ENCODE measurements at regions not wholly inside any gene's neighbourhood (a gene's known extent, or its start where the extent isn't known, plus 50 kb on each side); places are given as distances from the start of the nearest gene placed in this dataset.

DNA sequence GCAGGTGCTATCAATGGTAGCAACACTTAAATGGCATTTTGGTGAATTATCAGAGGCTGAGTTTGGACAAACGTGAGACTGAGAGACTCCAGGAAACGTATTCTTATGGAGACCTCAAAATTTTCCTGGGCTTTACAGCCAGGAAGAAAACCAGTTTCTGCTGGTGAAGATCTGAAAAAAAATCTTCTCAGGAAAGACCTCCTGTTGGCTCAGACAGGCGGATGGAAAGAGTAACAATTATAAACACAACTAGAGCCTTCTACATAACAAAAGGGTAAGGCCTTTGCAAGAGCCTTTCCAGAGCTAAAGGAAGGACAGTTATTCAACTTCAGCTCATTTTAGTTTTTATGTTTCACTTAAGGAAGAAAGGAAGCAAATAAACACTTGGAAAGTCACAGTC, 274.4 kb downstream of the THBS2 start:
- no peak overlapping the region for H3K4me3 ChIP-seq
- H3K36me3 ChIP-seq: no peaks in the 10 kb centered on the region
- 0 out of 2 replicates have a peak, but pooled peaks cover 3% of the 10 kb centered on the region for H3K27me3 ChIP-seq (replicated peaks)
- DNase-seq (ENCODE audit: low read depth in 1 of 2, low spot score in 2 of 2): no peak
- no peaks in the 10 kb centered on the region for H3K9me3 ChIP-seq (replicated peaks)
- no peak overlapping the region for H3K27ac ChIP-seq
- no peaks in the 10 kb centered on the region for H3K4me1 ChIP-seq (replicated peaks)

DNA sequence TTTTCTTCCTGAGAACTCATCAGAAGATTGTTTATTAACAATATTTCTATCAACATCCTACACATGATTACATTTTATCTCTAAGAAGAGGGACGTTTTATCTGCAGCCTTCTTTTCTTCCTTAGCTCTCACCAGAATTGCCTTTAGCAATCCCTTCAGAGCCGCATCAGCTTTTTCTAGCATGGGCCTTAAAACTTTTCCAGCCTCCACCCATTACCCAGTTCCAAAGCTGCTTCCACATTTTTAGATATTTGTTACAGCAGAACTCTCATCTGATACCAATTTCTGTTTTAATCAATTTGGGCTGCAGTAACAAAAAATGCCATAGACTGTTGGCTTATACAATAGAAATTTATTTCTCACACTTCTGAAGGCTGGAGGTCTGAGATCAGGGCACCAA, 281.5 kb downstream of the THBS2 start:
- Histone ChIP-seq H3K27me3 (replicated peaks) (no peaks in the 10 kb centered on the region), H3K36me3 (no peaks in the 10 kb centered on the region), H3K4me3 (no peak overlapping the region), H3K27ac (no peak overlapping the region), H3K4me1 (replicated peaks) (no peaks in the 10 kb centered on the region), H3K9me3 (replicated peaks) (no peaks in the 10 kb centered on the region)
- no peak for DNase-seq (ENCODE audit: low read depth in 1 of 2, low spot score in 2 of 2)

DNA sequence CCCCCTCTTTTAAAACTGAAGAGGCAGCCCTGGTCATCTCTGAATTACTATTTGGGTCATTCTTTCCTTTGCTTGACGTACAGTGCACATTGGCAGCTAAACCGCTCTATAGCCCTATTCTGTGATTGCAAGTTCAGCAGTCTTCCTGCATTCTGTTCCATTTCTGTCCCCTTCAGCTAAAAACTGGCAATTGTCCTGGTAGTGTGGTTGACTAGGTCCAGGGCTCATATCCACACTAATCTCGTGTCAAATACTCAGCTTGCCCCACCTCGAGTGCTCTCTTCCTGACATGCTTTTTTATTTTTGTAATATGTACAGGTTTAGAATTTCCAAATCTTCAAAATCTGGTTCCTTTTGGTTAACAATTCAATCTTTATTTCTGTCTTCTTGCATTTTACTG, 282.1 kb downstream of the THBS2 start:
- no peak overlapping the region for H3K4me3 ChIP-seq
- H3K36me3 ChIP-seq: no peaks in the 10 kb centered on the region
- no peak for DNase-seq (ENCODE audit: low read depth in 1 of 2, low spot score in 2 of 2)
- no peaks in the 10 kb centered on the region for H3K27me3 ChIP-seq (replicated peaks)
- H3K9me3 ChIP-seq (replicated peaks): no peaks in the 10 kb centered on the region
- no peak overlapping the region for H3K27ac ChIP-seq
- no peaks in the 10 kb centered on the region for H3K4me1 ChIP-seq (replicated peaks)

DNA sequence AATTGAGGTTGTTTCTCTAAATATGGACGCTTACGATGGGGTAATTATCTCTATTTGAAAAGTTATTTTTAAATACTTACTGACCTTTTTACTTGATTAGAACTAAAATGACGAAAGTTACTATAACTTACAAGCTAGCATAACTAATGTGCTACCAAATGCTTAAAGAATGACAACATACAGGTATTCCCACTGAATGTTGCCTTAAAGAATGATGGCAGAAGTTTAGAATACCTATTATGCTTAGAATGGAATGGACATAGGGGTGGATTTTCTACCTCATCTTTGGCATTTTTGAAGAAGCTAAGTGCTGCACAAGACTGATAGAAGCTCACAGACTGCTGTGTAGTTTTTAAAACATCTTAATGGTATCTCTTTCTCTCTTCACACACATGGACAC, 284.8 kb downstream of the THBS2 start:
- H3K4me3 ChIP-seq: no peak overlapping the region
- H3K36me3 ChIP-seq: no peaks in the 10 kb centered on the region
- no peaks in the 10 kb centered on the region for H3K9me3 ChIP-seq (replicated peaks)
- H3K4me1 ChIP-seq (replicated peaks): no peaks in the 10 kb centered on the region
- no peak for DNase-seq (ENCODE audit: low read depth in 1 of 2, low spot score in 2 of 2)
- no peak overlapping the region for H3K27ac ChIP-seq
- H3K27me3 ChIP-seq (replicated peaks): no peaks in the 10 kb centered on the region

DNA sequence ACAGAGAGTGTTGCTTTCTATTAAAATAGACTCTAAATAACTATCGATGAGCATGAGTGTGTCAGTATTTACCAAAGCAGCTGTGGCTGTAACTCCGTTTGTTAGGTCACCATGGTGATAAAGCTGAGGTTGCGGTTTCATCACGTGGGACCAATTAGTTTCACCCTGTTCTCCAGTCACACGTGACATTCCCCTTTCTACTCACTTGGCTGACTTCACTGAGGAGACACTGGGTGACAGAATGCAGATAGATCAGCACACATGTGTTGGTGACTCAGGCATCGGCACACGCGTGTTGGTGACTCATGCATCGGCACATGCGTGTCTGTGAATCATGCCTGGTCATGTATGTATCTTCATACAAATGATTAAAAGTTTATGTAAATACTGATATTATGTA, 285.4 kb downstream of the THBS2 start:
- Histone ChIP-seq H3K27me3 (replicated peaks) (no peaks in the 10 kb centered on the region), H3K4me3 (no peak overlapping the region), H3K9me3 (replicated peaks) (no peaks in the 10 kb centered on the region), H3K4me1 (replicated peaks) (no peaks in the 10 kb centered on the region), H3K27ac (no peak overlapping the region), H3K36me3 (no peaks in the 10 kb centered on the region)
- no peak for DNase-seq (ENCODE audit: low read depth in 1 of 2, low spot score in 2 of 2)

DNA sequence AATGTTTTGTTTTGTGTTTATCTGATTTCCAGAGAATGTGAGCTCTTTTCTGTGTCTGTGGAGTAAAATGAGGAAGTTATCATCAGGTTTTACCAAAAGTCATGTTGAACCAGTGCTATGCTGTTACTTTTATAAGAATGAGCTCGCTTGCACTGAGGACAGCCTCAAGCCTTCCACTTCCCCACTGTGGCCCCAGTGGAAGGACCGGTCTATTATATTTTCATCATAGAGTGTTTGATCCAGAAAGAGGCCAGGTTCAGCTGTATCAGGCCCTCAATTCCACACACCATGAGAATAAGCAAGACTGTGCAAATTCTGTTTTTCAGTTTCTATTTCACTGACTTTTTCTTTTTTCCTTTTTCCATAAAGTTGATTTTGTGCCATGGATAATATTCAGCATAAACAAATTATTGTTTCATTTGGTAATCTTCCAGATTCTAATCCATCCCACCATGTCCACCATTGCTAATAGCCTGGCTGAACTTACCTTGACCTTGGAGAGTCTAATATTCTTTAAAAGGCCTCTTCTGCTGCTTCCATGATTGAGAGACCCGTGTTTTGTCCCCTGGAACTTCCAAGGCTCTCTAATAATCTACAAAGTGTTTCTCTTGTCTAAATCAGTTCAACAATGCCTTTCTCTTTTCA, 286.2 kb downstream of the THBS2 start:
- no peak for DNase-seq (ENCODE audit: low read depth in 1 of 2, low spot score in 2 of 2)
- H3K27ac ChIP-seq: no peak overlapping the region

DNA sequence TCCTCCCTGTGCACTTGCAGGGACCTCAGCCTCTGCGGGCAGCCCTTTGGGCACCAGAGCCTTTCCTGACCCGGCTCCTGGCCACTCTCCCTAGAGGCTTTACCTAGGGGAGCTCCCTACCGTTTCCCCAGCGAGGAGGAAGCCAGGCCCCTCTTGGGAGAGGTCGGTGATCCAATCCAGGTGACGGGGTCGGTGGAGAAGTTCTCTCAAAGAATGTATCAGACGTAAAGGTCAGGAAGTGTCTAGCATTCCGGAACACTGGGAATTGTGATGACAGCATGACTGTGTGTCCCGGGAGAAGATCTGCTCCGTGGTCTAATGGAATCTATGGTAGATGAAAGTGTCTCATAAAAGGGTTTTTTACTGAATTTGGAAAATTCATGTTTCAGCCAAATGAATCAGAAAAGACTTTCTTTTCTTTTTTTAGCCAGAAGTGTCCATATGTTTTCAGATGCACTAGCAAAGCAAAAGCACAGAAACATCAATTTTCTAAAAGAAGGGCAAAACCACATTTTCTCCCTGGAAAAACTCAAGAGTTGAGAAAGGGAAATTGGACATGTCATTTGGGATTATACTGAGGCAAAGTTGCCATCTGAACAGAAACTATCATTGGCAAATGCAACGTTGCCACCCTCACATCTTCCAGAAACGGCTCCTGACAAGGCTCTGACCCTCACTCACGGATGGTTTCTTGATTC, 289.4 kb downstream of the THBS2 start:
- no peaks in the 10 kb centered on the region for H3K36me3 ChIP-seq
- H3K9me3 ChIP-seq (replicated peaks): no peaks in the 10 kb centered on the region
- no peak overlapping the region for H3K27ac ChIP-seq
- no peak overlapping the region for H3K4me3 ChIP-seq
- H3K4me1 ChIP-seq (replicated peaks): no peaks in the 10 kb centered on the region
- no peak for DNase-seq (ENCODE audit: low read depth in 1 of 2, low spot score in 2 of 2)
- H3K27me3 ChIP-seq (replicated peaks): no peaks in the 10 kb centered on the region

More for the DNA sequence above, 286.2 kb downstream of the THBS2 start:
- no peak overlapping the region for H3K4me3 ChIP-seq
- no peaks in the 10 kb centered on the region for H3K4me1 ChIP-seq (replicated peaks)
- no peaks in the 10 kb centered on the region for H3K9me3 ChIP-seq (replicated peaks)
- no peaks in the 10 kb centered on the region for H3K27me3 ChIP-seq (replicated peaks)
- H3K36me3 ChIP-seq: no peaks in the 10 kb centered on the region

DNA sequence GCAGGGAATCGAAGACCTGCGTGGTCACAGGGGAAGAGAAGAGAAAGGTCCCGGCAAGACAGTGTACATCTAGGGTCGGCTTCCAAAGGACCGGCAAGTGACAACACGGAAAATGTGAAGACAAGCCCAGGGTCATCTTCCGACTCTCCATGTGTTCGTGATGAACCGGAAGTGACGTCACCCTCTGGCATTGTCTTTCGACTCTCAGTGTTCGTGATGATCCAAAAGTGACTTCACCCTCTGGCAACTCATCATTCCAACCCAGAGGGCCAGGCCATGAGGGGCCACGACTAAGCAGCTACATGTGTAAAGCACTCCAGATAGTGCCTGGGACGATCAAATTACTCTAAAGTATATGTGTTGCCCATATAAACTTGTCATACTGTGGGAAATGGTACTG, 290.8 kb downstream of the THBS2 start:
- H3K27ac ChIP-seq: no peak overlapping the region

DNA sequence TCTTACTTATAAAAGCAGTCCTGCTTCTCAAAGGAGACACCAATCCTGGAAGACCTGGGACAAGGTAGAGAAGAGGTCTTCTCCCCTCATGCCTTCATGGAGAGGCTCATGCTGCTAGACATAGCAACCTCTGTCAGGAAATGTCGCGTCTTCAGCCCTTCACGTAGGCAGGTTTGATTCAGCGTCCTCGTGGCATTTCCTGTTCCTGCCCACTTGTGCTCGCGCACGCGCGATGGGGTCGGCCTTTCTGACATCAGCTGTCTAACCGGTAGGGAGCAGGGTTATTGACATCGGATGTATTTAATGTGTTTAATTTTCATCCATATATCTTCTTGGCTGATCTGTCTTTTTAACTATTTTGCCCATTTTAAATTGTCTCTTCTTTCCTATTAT, 292.4 kb downstream of the THBS2 start:
- Histone ChIP-seq H3K27me3 (replicated peaks) (no peaks in the 10 kb centered on the region), H3K36me3 (no peaks in the 10 kb centered on the region), H3K27ac (no peak overlapping the region), H3K4me1 (replicated peaks) (peaks cover 5% of the 10 kb centered on the region; the same call in 1 of the 2 replicates), H3K4me3 (no peak overlapping the region), H3K9me3 (replicated peaks) (no peaks in the 10 kb centered on the region)
- DNase-seq (ENCODE audit: low read depth in 1 of 2, low spot score in 2 of 2): no peak

More for the DNA sequence above, 290.8 kb downstream of the THBS2 start:
- Histone ChIP-seq H3K36me3 (no peaks in the 10 kb centered on the region), H3K4me3 (no peak overlapping the region), H3K27me3 (replicated peaks) (no peaks in the 10 kb centered on the region), H3K4me1 (replicated peaks) (no peaks in the 10 kb centered on the region), H3K9me3 (replicated peaks) (no peaks in the 10 kb centered on the region)
- DNase-seq (ENCODE audit: low read depth in 1 of 2, low spot score in 2 of 2): no peak

DNA sequence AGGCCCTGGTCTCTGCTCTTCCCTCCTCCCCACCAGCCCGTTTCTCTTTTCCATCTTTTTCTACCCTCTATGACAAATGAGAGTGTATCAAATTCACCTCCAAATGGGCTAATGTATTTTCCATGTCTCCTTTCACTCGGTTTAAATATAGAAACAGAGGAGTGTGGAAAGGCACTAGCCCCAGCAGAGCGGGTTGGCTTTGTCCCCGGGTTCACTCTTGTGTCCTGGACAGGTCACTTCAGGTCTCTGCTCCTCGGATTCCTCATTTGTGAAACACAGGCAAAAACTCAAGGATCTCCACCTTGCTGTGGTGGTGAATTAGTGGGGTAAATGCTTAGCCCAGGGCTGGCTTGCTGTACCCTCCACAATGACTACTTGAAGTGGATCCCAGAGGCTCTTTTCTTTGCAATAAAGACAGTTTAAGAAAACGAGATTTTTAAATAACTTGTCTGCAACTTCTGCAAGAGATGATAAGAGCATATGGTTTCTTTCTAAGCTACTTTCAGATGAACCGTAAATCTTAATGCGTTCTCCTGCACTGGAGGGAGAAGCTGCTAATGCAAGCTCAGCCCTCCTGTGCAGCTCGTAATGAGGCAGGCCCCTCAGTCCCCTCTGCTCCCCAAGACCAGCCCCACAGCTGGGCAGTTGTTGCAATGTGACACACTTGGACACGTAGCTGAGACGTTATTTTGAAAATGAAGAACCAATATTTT, 292.9 kb downstream of the THBS2 start:
- Histone ChIP-seq H3K36me3 (no peaks in the 10 kb centered on the region), H3K27me3 (replicated peaks) (no peaks in the 10 kb centered on the region), H3K9me3 (replicated peaks) (no peaks in the 10 kb centered on the region), H3K4me3 (no peak overlapping the region), H3K27ac (no peak overlapping the region), H3K4me1 (replicated peaks) (peaks cover 6% of the 10 kb centered on the region; the same call in 1 of the 2 replicates)
- no peak for DNase-seq (ENCODE audit: low read depth in 1 of 2, low spot score in 2 of 2)

DNA sequence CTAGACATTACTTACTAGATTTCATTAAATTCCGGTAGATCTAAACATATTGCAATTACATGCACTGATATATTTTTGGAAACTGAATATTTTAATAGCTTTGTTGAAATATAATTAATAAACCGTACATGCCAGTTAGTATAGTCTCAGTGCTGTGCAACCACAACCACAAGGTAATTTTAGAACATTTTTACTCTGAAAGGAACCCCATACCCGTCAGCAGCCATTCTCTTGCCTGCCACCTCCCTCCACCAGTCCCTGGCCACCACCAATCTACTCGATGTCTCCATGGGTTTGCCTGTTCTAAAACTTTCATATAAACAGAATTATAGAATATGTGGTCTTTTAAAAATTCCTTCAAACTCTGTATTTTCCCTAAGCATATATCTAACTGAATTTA, 293.9 kb downstream of the THBS2 start:
- Histone ChIP-seq H3K4me3 (no peak overlapping the region), H3K36me3 (no peaks in the 10 kb centered on the region), H3K27me3 (replicated peaks) (no peaks in the 10 kb centered on the region), H3K9me3 (replicated peaks) (no peaks in the 10 kb centered on the region), H3K27ac (no peak overlapping the region), H3K4me1 (replicated peaks) (peaks cover 6% of the 10 kb centered on the region; the same call in 1 of the 2 replicates)
- DNase-seq (ENCODE audit: low read depth in 1 of 2, low spot score in 2 of 2): no peak

DNA sequence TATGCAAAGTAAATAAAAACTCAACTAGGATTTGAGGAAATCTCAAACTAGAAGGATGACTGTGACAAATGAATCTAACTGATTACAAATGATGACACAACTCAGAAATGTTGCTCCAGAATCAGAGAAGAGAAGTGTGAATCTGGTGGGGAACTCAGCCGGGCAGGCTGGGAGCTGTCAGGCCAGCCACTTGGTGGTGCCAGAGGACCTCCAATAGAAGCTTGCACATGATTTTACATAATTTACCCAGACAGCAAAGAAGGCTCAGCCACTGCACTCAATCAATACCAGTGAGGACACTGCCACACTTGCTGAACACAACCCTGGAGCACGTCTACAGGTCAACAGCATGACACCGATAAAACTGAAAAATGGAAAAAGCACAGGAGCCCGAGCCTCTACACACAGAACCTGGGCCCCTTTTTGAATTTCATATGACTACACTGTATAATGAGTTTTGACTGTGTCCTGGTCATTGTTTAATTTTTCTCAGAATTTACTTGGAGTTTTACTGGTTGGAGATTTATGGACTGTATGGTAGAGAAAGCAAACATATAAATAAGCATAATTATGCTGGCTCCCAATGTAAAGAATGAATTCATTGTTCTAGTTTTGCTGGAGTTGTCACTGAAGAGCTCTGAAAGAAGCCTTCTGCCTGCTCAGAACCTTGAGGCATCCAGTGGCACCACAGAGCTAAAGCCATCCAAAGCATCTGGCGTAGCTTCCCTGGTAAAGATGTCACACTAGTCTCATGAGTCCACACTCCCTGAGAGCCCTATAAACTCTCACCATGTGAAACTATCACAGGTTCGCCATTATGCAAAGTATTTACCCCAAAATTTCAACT, 296.5 kb downstream of the THBS2 start:
- Histone ChIP-seq H3K27me3 (replicated peaks) (no peaks in the 10 kb centered on the region), H3K9me3 (replicated peaks) (no peaks in the 10 kb centered on the region), H3K27ac (no peak overlapping the region), H3K36me3 (no peaks in the 10 kb centered on the region), H3K4me3 (no peak overlapping the region), H3K4me1 (replicated peaks) (peaks cover 6% of the 10 kb centered on the region; the same call in 1 of the 2 replicates)
- DNase-seq (ENCODE audit: low read depth in 1 of 2, low spot score in 2 of 2): peak; percentile 57 to 71

DNA sequence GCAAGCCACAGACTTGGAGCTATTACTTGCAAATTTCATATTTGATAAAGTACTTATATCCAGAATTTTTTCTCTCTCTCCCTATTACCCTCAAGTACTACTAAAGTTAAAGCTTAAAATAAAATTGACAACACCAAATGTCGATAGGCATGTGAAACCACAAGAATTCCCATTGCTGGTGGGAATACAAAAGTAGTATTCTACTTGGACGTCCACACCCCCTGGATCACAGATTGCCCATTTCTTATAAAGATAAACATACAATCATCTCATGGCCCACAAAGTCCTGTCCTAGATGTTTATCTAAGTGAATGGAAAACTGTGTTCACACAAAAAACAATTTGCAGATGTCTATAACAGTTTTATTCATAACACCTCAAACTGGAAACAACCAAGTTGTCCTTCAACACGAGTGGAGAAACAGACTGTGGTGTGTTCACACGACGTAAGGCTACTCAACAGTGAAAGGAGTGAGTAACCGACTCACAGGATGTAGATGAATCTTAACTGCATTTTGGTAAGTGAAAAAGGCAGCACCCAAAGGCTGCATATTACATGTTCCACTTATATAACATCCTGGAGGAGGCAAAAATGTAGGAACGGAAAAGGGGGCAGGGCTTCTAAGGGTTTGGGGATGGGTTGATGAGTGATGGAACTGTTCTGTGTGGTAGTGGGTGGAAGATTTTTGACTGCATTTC, 297.4 kb downstream of the THBS2 start:
- no peak for DNase-seq (ENCODE audit: low read depth in 1 of 2, low spot score in 2 of 2)
- Histone ChIP-seq H3K36me3 (no peaks in the 10 kb centered on the region), H3K4me1 (replicated peaks) (peaks cover 6% of the 10 kb centered on the region; the same call in 1 of the 2 replicates), H3K4me3 (no peak overlapping the region), H3K9me3 (replicated peaks) (no peaks in the 10 kb centered on the region), H3K27me3 (replicated peaks) (no peaks in the 10 kb centered on the region), H3K27ac (no peak overlapping the region)
